ENCODE measurements at regions not wholly inside any gene's neighbourhood (a gene's known extent, or its start where the extent isn't known, plus 50 kb on each side); places are given as distances from the start of the nearest gene placed in this dataset.
"Not testable (repeated sequence)": the region's sequence is repeated elsewhere in the genome, so short reads cannot be mapped to it uniquely, and the experiment has no call there.

DNA sequence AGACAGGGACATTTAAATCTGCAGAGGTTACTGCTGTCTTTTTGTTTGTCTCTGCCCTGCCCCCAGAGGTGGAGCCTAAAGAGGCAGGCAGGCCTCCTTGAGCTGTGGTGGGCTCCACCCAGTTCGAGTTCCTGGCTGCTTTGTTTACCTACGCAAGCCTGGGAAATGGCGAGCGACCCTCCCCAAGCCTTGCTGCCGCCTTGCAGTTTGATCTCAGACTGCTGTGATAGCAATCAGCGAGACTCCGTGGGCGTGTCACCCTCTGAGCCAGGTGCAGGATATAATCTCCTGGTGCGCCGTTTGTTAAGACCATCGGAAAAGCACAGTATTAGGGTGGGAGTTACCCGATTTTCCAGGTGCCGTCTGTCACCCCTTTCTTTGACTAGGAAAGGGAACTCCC, 93.3 kb downstream of the ANKRD30BL start:
- DNase-seq (ENCODE audit: low read depth); H3K4me3 ChIP-seq (ENCODE audit: low read depth, low read length): not testable (repeated sequence)

- not testable (repeated sequence) for DNase-seq (ENCODE audit: low read depth); H3K4me3 ChIP-seq (ENCODE audit: low read depth, low read length)
These were observed 96.4 kb downstream of the ANKRD30BL start for GRCh38 chr2:132065391-132065790.

DNA sequence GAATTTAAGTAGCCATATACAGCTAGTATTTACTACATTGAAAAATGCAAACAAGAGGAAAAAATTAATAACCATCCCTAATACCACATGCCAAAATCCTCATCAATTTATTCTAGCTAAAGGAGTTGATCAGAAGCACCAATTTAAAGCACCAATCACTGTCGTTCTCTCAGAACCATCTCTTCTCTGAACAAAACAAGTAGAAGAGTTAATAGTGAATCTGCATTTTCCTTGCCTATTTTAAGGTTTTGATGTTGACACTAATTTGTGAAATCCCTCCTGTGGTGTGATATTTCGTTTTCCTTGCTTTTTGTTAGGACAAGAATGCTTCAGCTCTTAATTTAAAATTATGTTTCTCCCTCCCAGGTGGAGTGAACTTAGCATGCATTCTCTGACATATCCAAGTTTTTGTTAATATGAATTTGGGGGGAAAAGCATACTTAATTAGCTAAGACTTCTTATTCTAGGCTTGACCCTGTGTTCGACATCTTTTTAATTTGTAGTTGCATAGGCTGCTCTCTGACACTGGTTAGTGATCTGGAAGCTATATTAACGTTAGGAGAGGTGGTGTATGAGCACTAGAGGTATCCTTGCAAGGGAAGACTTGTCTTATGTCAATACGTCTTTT, 122.0 kb downstream of the ANKRD30BL start:
- H3K4me3 ChIP-seq (ENCODE audit: low read depth, low read length); DNase-seq (ENCODE audit: low read depth): not testable (repeated sequence)

DNA sequence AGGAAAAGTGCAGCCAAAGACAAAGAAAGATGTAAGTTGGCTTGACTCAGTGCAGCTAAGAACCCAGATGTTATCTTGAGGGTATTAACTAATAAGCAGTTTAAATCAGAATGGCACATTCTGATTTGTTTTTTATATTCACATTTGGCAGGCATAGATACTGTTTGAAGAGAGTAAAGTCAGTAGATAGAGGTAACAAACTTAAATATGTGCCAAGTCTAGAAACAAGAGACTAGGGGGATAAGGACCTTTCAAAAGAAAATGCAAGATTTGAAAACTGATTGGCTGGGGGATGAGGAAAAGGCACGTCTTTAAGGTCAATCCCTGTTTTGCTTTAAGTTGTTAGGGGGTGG, 122.9 kb downstream of the ANKRD30BL start:
- peak overlapping the region; percentile 40 for H3K4me3 ChIP-seq (ENCODE audit: low read depth, low read length)
- DNase-seq (ENCODE audit: low read depth) = not testable (repeated sequence)

GRCh38 chr2:132038179-132038882, 123.4 kb downstream of the ANKRD30BL start:
- TF ChIP-seq, protein P1, sequence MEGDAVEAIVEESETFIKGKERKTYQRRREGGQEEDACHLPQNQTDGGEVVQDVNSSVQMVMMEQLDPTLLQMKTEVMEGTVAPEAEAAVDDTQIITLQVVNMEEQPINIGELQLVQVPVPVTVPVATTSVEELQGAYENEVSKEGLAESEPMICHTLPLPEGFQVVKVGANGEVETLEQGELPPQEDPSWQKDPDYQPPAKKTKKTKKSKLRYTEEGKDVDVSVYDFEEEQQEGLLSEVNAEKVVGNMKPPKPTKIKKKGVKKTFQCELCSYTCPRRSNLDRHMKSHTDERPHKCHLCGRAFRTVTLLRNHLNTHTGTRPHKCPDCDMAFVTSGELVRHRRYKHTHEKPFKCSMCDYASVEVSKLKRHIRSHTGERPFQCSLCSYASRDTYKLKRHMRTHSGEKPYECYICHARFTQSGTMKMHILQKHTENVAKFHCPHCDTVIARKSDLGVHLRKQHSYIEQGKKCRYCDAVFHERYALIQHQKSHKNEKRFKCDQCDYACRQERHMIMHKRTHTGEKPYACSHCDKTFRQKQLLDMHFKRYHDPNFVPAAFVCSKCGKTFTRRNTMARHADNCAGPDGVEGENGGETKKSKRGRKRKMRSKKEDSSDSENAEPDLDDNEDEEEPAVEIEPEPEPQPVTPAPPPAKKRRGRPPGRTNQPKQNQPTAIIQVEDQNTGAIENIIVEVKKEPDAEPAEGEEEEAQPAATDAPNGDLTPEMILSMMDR (conservative IDR thresholded peaks at IDR 0.05; ENCODE audit: low read depth, low read length) = no peak
- DNase-seq (ENCODE audit: low read depth) = no peak
- H3K4me3 ChIP-seq (ENCODE audit: low read depth, low read length) = peak overlapping the region; percentile 40

- TF ChIP-seq, protein P1 (conservative IDR thresholded peaks at IDR 0.05; ENCODE audit: low read depth, low read length) = no peak
- H3K4me3 ChIP-seq (ENCODE audit: low read depth, low read length) = peak overlapping the region; percentile 40
- peak; percentile 1 for DNase-seq (ENCODE audit: low read depth)
These were observed 124.1 kb downstream of the ANKRD30BL start for GRCh38 chr2:132037527-132038178.

DNA sequence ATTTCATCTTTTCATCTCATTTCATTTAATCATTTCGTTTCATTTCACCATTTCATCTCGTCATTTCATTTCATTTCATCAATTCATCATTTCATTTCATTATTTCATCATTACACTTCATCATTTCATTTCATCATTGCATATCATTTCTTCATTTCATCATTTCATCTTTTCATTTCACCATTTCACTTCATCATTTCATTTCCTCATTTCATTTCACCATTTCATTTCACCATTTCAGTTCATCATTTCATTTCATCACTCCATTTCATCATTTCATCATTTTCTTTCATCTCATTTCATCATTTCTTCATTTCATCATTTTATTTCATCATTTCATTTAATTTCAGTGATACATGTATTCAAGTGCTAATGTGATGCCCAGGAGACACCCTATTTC, 127.1 kb downstream of the ANKRD30BL start:
- no peak for DNase-seq (ENCODE audit: low read depth)
- TF ChIP-seq, protein P1 (conservative IDR thresholded peaks at IDR 0.05; ENCODE audit: low read depth, low read length) = no peak
- H3K4me3 ChIP-seq (ENCODE audit: low read depth, low read length) = no peak overlapping the region

DNA sequence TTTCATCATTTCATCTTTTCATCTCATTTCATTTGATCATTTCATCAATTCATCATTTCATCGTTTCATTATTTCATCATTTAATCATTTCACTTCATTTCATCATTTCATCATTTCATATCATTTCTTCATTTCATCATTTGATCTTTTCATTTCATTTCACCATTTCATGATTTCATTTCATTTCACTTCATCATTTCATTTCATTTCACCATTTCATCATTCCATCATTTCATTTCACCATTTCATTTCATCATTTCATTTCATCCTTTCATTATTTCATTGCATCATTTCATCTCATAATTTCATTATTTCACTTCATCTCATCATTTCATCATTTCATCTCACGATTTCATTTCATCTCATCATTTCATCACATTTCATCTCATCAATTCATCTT, 127.8 kb downstream of the ANKRD30BL start:
- TF ChIP-seq, protein P1 (conservative IDR thresholded peaks at IDR 0.05; ENCODE audit: low read depth, low read length) = no peak
- no peak for DNase-seq (ENCODE audit: low read depth)
- H3K4me3 ChIP-seq (ENCODE audit: low read depth, low read length) = no peak overlapping the region

- H3K4me3 ChIP-seq (ENCODE audit: low read depth, low read length) = no peak overlapping the region
- TF ChIP-seq, protein P1 (conservative IDR thresholded peaks at IDR 0.05; ENCODE audit: low read depth, low read length) = no peak
- DNase-seq (ENCODE audit: low read depth) = no peak
These were observed 128.4 kb downstream of the ANKRD30BL start for GRCh38 chr2:132033365-132033764.

DNA sequence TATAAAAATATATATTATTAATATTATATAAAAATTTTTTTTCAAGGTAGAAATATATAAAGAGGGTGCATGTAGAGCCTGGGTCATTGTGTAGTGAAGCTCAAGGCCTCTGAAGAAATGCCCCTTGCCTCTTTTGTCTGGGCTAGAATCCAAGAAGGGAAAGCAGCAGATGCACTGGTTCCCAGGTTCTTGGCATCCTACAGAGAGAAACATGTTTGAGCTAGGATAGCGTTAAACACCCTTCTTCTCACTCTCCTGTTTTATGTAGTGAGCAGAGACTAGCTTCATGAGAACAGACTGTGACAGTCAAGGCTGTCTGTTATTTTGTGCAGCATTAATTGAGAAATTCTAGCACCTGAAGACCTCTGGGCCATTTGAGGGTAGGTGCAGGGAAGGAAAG, 149.7 kb downstream of the ANKRD30BL start:
- DNase-seq (ENCODE audit: low read depth); H3K4me3 ChIP-seq (ENCODE audit: low read depth, low read length): not testable (repeated sequence)

All from choroid plexus epithelial cell (primary cell).